DOHH2 (cell line): ENCODE measurements at regions not wholly inside any gene's neighbourhood (a gene's known extent, or its start where the extent isn't known, plus 50 kb on each side); places are given as distances from the start of the nearest gene placed in this dataset.

Experiments used
- H3F3A ChIP-seq: fragments of 200-600 bp; sonication (generic), shearing (Covaris generic); 2 replicates; pipeline ENCODE4 v1.6.0; 2016; ENCODE audit warnings: antibody characterized with exemption, mild to moderate bottlenecking; ENCODE audit not compliant: control insufficient read depth, insufficient read depth
- H3K27ac ChIP-seq: fragments of 200-600 bp; sonication (generic); 2 replicates; pipeline ENCODE4 v1.5.1; 2014; ENCODE audit warnings: low read depth, mild to moderate bottlenecking, low read length, moderate library complexity
- H3K27me3 ChIP-seq: fragments of 200-600 bp; sonication (generic); 2 replicates; pipeline ENCODE4 v1.6.1; 2014; ENCODE audit warnings: mild to moderate bottlenecking, low read length, mixed read lengths; ENCODE audit not compliant: control insufficient read depth
- H3K36me3 ChIP-seq: fragments of 200-600 bp; sonication (generic); 2 replicates; pipeline ENCODE4 v1.6.1; 2014; ENCODE audit warnings: mild to moderate bottlenecking, low read length, moderate library complexity, mixed read lengths; ENCODE audit not compliant: control insufficient read depth
- H3K4me1 ChIP-seq: fragments of 200-600 bp; sonication (generic); 2 replicates; pipeline ENCODE4 v1.6.1; 2014; ENCODE audit warnings: mild to moderate bottlenecking, low read length, mixed read lengths; ENCODE audit not compliant: control insufficient read depth
- H3K4me2 ChIP-seq: fragments of 200-600 bp; sonication (generic); 2 replicates; pipeline ENCODE4 v1.6.0; 2014; ENCODE audit warnings: mild to moderate bottlenecking, low read length, moderate library complexity
- H3K4me3 ChIP-seq: fragments of 200-600 bp; sonication (generic); 2 replicates; pipeline ENCODE4 v1.5.1; 2014; ENCODE audit warnings: mild to moderate bottlenecking, low read length, mixed read lengths
- H3K79me2 ChIP-seq: fragments of 200-600 bp; sonication (generic); 2 replicates; pipeline ENCODE4 v1.6.1; 2014; ENCODE audit warnings: mild to moderate bottlenecking, low read length, mixed read lengths; ENCODE audit not compliant: control insufficient read depth
- H3K9me2 ChIP-seq: fragments of 200-600 bp; sonication (generic); replicated peaks from 2 replicates; pipeline ENCODE4 v1.6.1; 2014; ENCODE audit warnings: mild to moderate bottlenecking, low read length, mixed read lengths; ENCODE audit not compliant: control insufficient read depth
- H3K9me3 ChIP-seq: fragments of 200-600 bp; sonication (generic); 2 replicates; pipeline ENCODE4 v1.6.1; 2014; ENCODE audit warnings: antibody characterized with exemption, low read length, mixed read lengths; ENCODE audit not compliant: control insufficient read depth, insufficient read depth
- H4K20me1 ChIP-seq: fragments of 200-600 bp; sonication (generic); 2 replicates; pipeline ENCODE4 v1.6.0; 2014; ENCODE audit warnings: low read depth, mild to moderate bottlenecking, antibody characterized with exemption, low read length, moderate library complexity; ENCODE audit not compliant: control insufficient read depth, insufficient read depth
- CTCF ChIP-seq: fragments of 200-600 bp; sonication (generic); IDR thresholded peaks from one replicate; pipeline ENCODE4 v1.5.1; 2014; ENCODE audit warnings: antibody characterized with exemption, mild to moderate bottlenecking, low read depth, low read length; ENCODE audit not compliant: poor library complexity, severe bottlenecking
- EZH2phosphoT487 ChIP-seq: fragments of 200-600 bp; sonication (generic); IDR thresholded peaks from 2 replicates; pipeline ENCODE4 v1.6.1; 2017; ENCODE audit warnings: borderline replicate concordance, mild to moderate bottlenecking, antibody characterized with exemption, low read length, moderate library complexity, mixed read lengths

DNA sequence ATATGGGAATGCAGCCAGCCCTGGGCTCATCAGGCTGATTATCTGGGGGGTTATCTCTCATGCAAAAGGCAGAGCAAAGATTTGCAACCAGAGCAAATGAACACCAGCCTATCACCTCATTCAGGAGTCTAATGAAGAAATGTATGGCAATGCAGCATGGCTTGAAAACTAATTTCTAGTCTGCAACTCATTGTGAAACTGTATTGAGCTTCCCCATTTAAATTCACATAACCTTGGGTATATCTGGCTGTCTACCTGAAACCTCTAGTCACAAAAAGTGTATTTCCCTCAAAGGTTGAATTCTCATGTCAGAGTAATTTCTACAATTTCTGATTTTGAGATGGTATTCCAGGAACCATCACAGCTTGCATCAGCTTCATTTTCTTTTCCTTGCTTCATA lies 240.0 kb downstream of the SDHAF3 start:
- Histone ChIP-seq H3F3A (no peaks in the 10 kb centered on the region), H4K20me1 (no peaks in the 10 kb centered on the region), H3K79me2 (no peaks in the 10 kb centered on the region), H3K9me3 (no peaks in the 10 kb centered on the region), H3K4me1 (no peaks in the 10 kb centered on the region), H3K36me3 (no peaks in the 10 kb centered on the region), H3K9me2 (no peaks in the 10 kb centered on the region), H3K4me3 (no peak overlapping the region), H3K27me3 (no peaks in the 10 kb centered on the region), H3K4me2 (no peak overlapping the region), H3K27ac (no peak overlapping the region)
- no peak for TF ChIP-seq EZH2phosphoT487
- no peak for TF ChIP-seq CTCF

DNA sequence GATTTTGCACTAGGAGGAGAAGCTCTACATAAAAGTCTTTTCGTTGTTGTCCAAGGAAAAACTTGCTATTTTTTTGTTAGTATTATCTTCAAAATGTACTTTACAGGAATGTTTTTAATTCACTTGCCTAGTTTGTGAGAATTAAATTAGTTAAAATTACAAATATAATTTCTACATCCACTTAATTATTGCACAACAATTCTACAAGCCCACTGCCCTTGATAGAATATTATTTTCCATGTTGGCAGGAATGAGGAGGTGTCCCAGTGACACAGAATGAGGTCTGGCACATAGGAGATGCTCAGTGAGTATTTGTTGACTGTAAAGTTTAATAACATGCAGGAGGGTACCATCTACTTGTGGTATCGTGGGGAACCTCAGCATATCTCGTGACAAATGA lies 255.4 kb downstream of the SDHAF3 start:
- Histone ChIP-seq H3K4me1 (no peaks in the 10 kb centered on the region), H3K9me2 (no peaks in the 10 kb centered on the region), H3F3A (no peaks in the 10 kb centered on the region), H3K4me3 (no peak overlapping the region), H3K27ac (no peak overlapping the region), H3K9me3 (no peaks in the 10 kb centered on the region), H3K36me3 (no peaks in the 10 kb centered on the region), H3K4me2 (no peak overlapping the region), H3K27me3 (no peaks in the 10 kb centered on the region), H3K79me2 (no peaks in the 10 kb centered on the region), H4K20me1 (no peaks in the 10 kb centered on the region)
- TF ChIP-seq CTCF, result no peak
- TF ChIP-seq EZH2phosphoT487, result no peak

- no peaks in the 10 kb centered on the region for H3K9me2 ChIP-seq
- no peaks in the 10 kb centered on the region for H3F3A ChIP-seq
- no peaks in the 10 kb centered on the region for H3K79me2 ChIP-seq
- H3K27ac ChIP-seq, result no peak overlapping the region
- H4K20me1 ChIP-seq, result no peaks in the 10 kb centered on the region
- no peak overlapping the region for H3K4me2 ChIP-seq
- H3K9me3 ChIP-seq, result no peaks in the 10 kb centered on the region
- H3K4me1 ChIP-seq, result no peaks in the 10 kb centered on the region
- H3K27me3 ChIP-seq, result no peaks in the 10 kb centered on the region
- TF ChIP-seq CTCF, result no peak
- TF ChIP-seq EZH2phosphoT487, result no peak
- H3K4me3 ChIP-seq, result no peak overlapping the region
- H3K36me3 ChIP-seq, result no peaks in the 10 kb centered on the region
These were observed 256.2 kb downstream of the SDHAF3 start for GRCh38 chr7:97373736-97374135.

- Histone ChIP-seq H3K36me3 (no peaks in the 10 kb centered on the region), H3K4me3 (no peak overlapping the region), H3K4me1 (no peaks in the 10 kb centered on the region), H3K9me3 (no peaks in the 10 kb centered on the region), H3K27me3 (no peaks in the 10 kb centered on the region), H3F3A (no peaks in the 10 kb centered on the region), H3K4me2 (no peak overlapping the region), H3K9me2 (no peaks in the 10 kb centered on the region), H4K20me1 (no peaks in the 10 kb centered on the region), H3K27ac (no peak overlapping the region), H3K79me2 (no peaks in the 10 kb centered on the region)
- TF ChIP-seq EZH2phosphoT487 (no peak), CTCF (no peak)
These were observed 260.2 kb downstream of the SDHAF3 start for GRCh38 chr7:97377713-97378112.
